ENCODE measurements at regions not wholly inside any gene's neighbourhood (a gene's known extent, or its start where the extent isn't known, plus 50 kb on each side); places are given as distances from the start of the nearest gene placed in this dataset.

GRCh38 chr5:133723126-133723525 lies 110.8 kb upstream of the FSTL4 start:
- Histone ChIP-seq H3K79me2 (replicated peaks; ENCODE audit: insufficient read depth, low read length) (no peaks in the 10 kb centered on the region), H3K4me2 (ENCODE audit: low read length) (no peak overlapping the region), H3K27me3 (ENCODE audit: insufficient read depth, low read depth, low read length) (no peaks in the 10 kb centered on the region), H2AFZ (ENCODE audit: low read depth, low read length) (no peak overlapping the region), H3K9ac (ENCODE audit: low read length) (no peak overlapping the region), H3F3A (ENCODE audit: insufficient read depth, low read length, poor library complexity, severe bottlenecking) (no peaks in the 10 kb centered on the region), H3K4me3 (ENCODE audit: low read length) (no peak overlapping the region), H3K9me3 (ENCODE audit: low read length) (no peaks in the 10 kb centered on the region), H3K36me3 (ENCODE audit: insufficient read depth, low read length) (no peaks in the 10 kb centered on the region), H3K9me2 (ENCODE audit: insufficient read depth, low read length) (no peaks in the 10 kb centered on the region), H4K20me1 (ENCODE audit: insufficient read depth) (no peaks in the 10 kb centered on the region), H3K27ac (ENCODE audit: low read length) (no peak overlapping the region)
- TF ChIP-seq MXI1 (conservative IDR thresholded peaks at IDR 0.05; ENCODE audit: poor library complexity, severe bottlenecking) (no peak), SMC3 (conservative IDR thresholded peaks at IDR 0.05; ENCODE audit: poor library complexity) (no peak), REST (IDR thresholded peaks at IDR 0.05; ENCODE audit: borderline replicate concordance) (no peak), RAD21 (conservative IDR thresholded peaks at IDR 0.05) (no peak), POLR2AphosphoS5 (IDR thresholded peaks at IDR 0.05) (no peak), CTCF (IDR thresholded peaks at IDR 0.05; ENCODE audit: poor library complexity, severe bottlenecking) (no peak), TAF1 (IDR thresholded peaks at IDR 0.05; ENCODE audit: low read depth) (no peak), EZH2 (IDR thresholded peaks at IDR 0.05; ENCODE audit: borderline replicate concordance, insufficient read depth, low read length, poor library complexity, severe bottlenecking) (no peak), EP300 (conservative IDR thresholded peaks at IDR 0.05; ENCODE audit: poor library complexity, severe bottlenecking) (no peak)

DNA sequence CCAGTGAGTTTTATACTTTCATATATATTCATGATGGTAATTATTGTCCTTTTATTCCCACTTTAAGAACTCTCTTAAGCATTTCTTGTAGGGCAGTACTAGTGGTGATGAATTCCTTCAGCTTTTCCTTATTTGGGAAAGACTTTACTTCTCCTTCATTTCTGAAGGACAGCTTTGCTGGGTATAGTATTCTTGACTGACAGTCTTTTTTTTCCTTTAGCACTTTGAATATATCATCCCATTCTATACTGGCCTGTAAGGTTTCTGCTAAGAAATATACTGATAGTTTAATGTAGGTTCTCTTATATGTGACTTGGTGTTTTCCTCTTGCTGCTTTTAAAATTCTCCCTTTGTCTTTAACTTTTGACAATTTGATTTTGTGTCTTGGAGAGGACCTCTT lies 109.0 kb upstream of the FSTL4 start:
- Histone ChIP-seq H3K79me2 (replicated peaks; ENCODE audit: insufficient read depth, low read length) (no peaks in the 10 kb centered on the region), H3K4me3 (ENCODE audit: low read length) (no peak overlapping the region), H3K36me3 (ENCODE audit: insufficient read depth, low read length) (no peaks in the 10 kb centered on the region), H4K20me1 (ENCODE audit: insufficient read depth) (no peaks in the 10 kb centered on the region), H3K9me3 (ENCODE audit: low read length) (no peaks in the 10 kb centered on the region), H3K9me2 (ENCODE audit: insufficient read depth, low read length) (no peaks in the 10 kb centered on the region), H3K27me3 (ENCODE audit: insufficient read depth, low read depth, low read length) (no peaks in the 10 kb centered on the region), H2AFZ (ENCODE audit: low read depth, low read length) (no peak overlapping the region), H3K9ac (ENCODE audit: low read length) (no peak overlapping the region), H3K4me2 (ENCODE audit: low read length) (no peak overlapping the region), H3K27ac (ENCODE audit: low read length) (no peak overlapping the region), H3F3A (ENCODE audit: insufficient read depth, low read length, poor library complexity, severe bottlenecking) (no peaks in the 10 kb centered on the region)
- TF ChIP-seq CTCF (IDR thresholded peaks at IDR 0.05; ENCODE audit: poor library complexity, severe bottlenecking) (no peak), REST (IDR thresholded peaks at IDR 0.05; ENCODE audit: borderline replicate concordance) (no peak), TAF1 (IDR thresholded peaks at IDR 0.05; ENCODE audit: low read depth) (no peak), POLR2AphosphoS5 (IDR thresholded peaks at IDR 0.05) (no peak)

All from neural cell (in vitro differentiated cells).